Erythroblast (primary cell): ENCODE measurements at regions not wholly inside any gene's neighbourhood (a gene's known extent, or its start where the extent isn't known, plus 50 kb on each side); places are given as distances from the start of the nearest gene placed in this dataset.

Source experiments
- GATA1 ChIP-seq: IDR thresholded peaks from 2 replicates; pipeline ENCODE4 v1.6.1; 2011; ENCODE audit warnings: low read depth, mild to moderate bottlenecking, control low read depth, low read length, moderate library complexity
- POLR2A ChIP-seq: IDR thresholded peaks from 2 replicates; pipeline ENCODE4 v1.6.1; 2011; ENCODE audit warnings: mild to moderate bottlenecking, low read length

DNA sequence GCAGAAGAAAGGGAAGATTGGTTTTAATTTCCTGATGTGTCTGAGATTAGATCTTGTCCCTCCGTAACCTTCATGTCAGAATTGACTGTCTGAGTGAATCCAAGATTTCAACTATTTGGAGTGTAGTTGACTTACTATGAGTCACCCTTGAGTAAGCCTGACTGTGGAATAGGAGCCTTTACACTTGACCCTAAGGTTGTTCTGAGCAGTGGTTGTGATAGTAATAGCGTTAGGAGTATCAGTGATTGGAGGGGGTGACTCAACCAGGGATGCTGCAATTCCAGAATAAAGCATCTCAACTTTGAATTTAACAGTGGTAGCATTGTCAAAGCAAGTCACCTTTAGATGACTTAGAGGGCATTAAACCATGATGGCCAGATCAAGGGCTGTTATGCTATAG lies 979.5 kb upstream of the FAM98A start:
- no peak for TF ChIP-seq POLR2A
- TF ChIP-seq GATA1: no peak
